Endodermal cell (in vitro differentiated cells): ENCODE measurements at regions not wholly inside any gene's neighbourhood (a gene's known extent, or its start where the extent isn't known, plus 50 kb on each side); places are given as distances from the start of the nearest gene placed in this dataset.

Experiments
- DNase-seq: peaks from one replicate; pipeline ENCODE4 v3.0.0-alpha.2; 2017
- H3K27ac ChIP-seq: 2 replicates; pipeline ENCODE4 v1.5.1; 2013; ENCODE audit warnings: mild to moderate bottlenecking, low read depth, low read length, moderate library complexity
- H3K27me3 ChIP-seq: 2 replicates; pipeline ENCODE4 v1.6.1; 2013; ENCODE audit warnings: mild to moderate bottlenecking, low read length, moderate library complexity; ENCODE audit not compliant: insufficient read depth, control insufficient read depth, poor library complexity, severe bottlenecking
- H3K36me3 ChIP-seq: 2 replicates; pipeline ENCODE4 v1.7.0; 2013; ENCODE audit warnings: mild to moderate bottlenecking, low read length, moderate library complexity; ENCODE audit not compliant: control insufficient read depth, insufficient read depth
- H3K4me1 ChIP-seq: one replicate; pipeline ENCODE4 v1.7.0; 2013; ENCODE audit warnings: low read length; ENCODE audit not compliant: control insufficient read depth, insufficient read depth
- H3K4me3 ChIP-seq: 2 replicates; pipeline ENCODE4 v1.5.1; 2013; ENCODE audit warnings: mild to moderate bottlenecking, low read length, moderate library complexity
- H3K9ac ChIP-seq: 2 replicates; pipeline ENCODE4 v1.6.1; 2013; ENCODE audit warnings: mild to moderate bottlenecking, low read length, moderate library complexity; ENCODE audit not compliant: poor library complexity, severe bottlenecking; ENCODE audit errors: extremely low read depth
- H3K9me3 ChIP-seq: 2 replicates; pipeline ENCODE4 v1.6.1; 2013; ENCODE audit warnings: mild to moderate bottlenecking, low read length, moderate library complexity; ENCODE audit not compliant: control insufficient read depth
- H3K27ac Mint-ChIP-seq: 2 replicates; pipeline ENCODE4 v1.8.0; 2020; ENCODE audit warnings: mixed read lengths
- H3K27me3 Mint-ChIP-seq: 2 replicates; pipeline ENCODE4 v1.8.0; 2021; ENCODE audit warnings: mild to moderate bottlenecking, mixed read lengths; ENCODE audit not compliant: insufficient read depth
- H3K36me3 Mint-ChIP-seq: 2 replicates; pipeline ENCODE4 v1.8.0; 2020; ENCODE audit warnings: low read depth, mixed read lengths
- H3K4me1 Mint-ChIP-seq: 2 replicates; pipeline ENCODE4 v1.8.0; 2020; ENCODE audit warnings: mixed read lengths
- H3K4me3 Mint-ChIP-seq: 2 replicates; pipeline ENCODE4 v1.8.0; 2020; ENCODE audit warnings: mild to moderate bottlenecking, moderate library complexity, mixed read lengths
- H3K9me3 Mint-ChIP-seq: 2 replicates; pipeline ENCODE4 v1.8.0; 2020; ENCODE audit warnings: mild to moderate bottlenecking, mixed read lengths
- WGBS, 2 experiments: methylation state at CpG; one replicate each; pipeline versions ENCODE4 v1.1.5 to v1.1.7; 2013; ENCODE audit warnings: missing lambda C conversion rate in 2 of 2, mixed read lengths in 1 of 2; ENCODE audit not compliant: insufficient coverage in 1 of 2, insufficient read length in 1 of 2; 5-methylcytosine and 5-hydroxymethylcytosine counted together
- TF ChIP-seq, protein P1 (sequence below): fragments of 200-600 bp; sonication (generic); conservative IDR thresholded peaks from 2 replicates; pipeline ENCODE4 v1.5.0; 2021; ENCODE audit warnings: antibody characterized with exemption, mild to moderate bottlenecking

DNA sequence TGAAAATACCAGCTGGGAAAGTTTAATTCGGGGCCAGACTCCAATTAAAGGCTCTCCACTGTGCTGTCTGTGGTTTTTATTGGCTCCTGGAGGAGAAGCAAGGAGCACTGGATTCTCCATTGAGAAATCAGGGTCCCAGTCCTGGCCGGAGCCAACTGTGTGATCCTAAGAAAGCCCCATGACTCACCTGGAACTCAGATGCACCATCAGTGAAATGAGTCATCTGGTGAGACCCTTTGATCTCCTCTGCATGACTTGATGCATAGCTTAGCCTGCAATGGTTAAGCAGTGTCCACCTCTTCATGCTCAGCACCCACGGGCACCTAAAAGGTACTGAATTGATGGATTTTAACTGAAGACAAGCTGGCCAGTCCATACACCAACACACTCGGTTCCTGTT is 119.2 kb upstream of the VCX3B start:
- TF ChIP-seq, protein P1, sequence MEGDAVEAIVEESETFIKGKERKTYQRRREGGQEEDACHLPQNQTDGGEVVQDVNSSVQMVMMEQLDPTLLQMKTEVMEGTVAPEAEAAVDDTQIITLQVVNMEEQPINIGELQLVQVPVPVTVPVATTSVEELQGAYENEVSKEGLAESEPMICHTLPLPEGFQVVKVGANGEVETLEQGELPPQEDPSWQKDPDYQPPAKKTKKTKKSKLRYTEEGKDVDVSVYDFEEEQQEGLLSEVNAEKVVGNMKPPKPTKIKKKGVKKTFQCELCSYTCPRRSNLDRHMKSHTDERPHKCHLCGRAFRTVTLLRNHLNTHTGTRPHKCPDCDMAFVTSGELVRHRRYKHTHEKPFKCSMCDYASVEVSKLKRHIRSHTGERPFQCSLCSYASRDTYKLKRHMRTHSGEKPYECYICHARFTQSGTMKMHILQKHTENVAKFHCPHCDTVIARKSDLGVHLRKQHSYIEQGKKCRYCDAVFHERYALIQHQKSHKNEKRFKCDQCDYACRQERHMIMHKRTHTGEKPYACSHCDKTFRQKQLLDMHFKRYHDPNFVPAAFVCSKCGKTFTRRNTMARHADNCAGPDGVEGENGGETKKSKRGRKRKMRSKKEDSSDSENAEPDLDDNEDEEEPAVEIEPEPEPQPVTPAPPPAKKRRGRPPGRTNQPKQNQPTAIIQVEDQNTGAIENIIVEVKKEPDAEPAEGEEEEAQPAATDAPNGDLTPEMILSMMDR, result no peak
- Mint-ChIP-seq H3K9me3 (no peaks in the 10 kb centered on the region), H3K27me3 (peaks cover 1% of the 10 kb centered on the region), H3K36me3 (no peaks in the 10 kb centered on the region), H3K27ac (no peak overlapping the region), H3K4me1 (no peaks in the 10 kb centered on the region), H3K4me3 (no peak overlapping the region)
- H3K9me3 ChIP-seq, result no peaks in the 10 kb centered on the region
- no peak overlapping the region for H3K4me3 ChIP-seq
- DNase-seq, result no peak
- no peaks in the 10 kb centered on the region for H3K27me3 ChIP-seq
- H3K27ac ChIP-seq, result no peak overlapping the region
- H3K36me3 ChIP-seq, result no peaks in the 10 kb centered on the region
- WGBS, 2 experiments, result 85 to 94% methylated on average over 3 to 4 of the region's 4 CpGs
- H3K9ac ChIP-seq, result no peak overlapping the region
- H3K4me1 ChIP-seq, result no peaks in the 10 kb centered on the region

DNA sequence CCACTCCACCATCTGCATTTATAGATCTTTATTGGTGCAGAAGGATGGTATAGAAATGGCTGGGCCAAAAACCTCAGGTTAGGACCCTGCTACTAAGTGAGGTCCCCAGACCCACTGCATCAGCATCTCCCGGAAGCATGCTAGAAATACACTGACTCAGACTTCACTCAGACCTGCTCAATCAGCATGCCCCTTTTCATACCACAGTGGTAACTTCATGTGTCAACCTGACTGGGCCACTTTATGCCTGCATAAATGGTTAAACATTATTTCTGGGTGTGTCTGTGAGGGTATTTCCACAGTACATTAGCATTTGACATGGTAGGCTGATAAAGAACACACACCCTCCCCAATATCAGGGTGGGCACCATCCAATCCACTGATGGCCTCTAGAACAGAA is 118.6 kb upstream of the VCX3B start:
- no peaks in the 10 kb centered on the region for H3K9me3 Mint-ChIP-seq
- H3K4me1 ChIP-seq, result no peaks in the 10 kb centered on the region
- no peaks in the 10 kb centered on the region for H3K27me3 ChIP-seq
- H3K4me3 ChIP-seq, result no peak overlapping the region
- no peaks in the 10 kb centered on the region for H3K4me1 Mint-ChIP-seq
- no peak overlapping the region for H3K27ac Mint-ChIP-seq
- no peak overlapping the region for H3K4me3 Mint-ChIP-seq
- TF ChIP-seq, protein P1, result no peak
- no peak overlapping the region for H3K9ac ChIP-seq
- 80% methylated on average over 1 of the region's 1 CpG; no CpG with 5 or more reads in 1 of the 2 experiments for WGBS, 2 experiments
- H3K36me3 Mint-ChIP-seq, result no peaks in the 10 kb centered on the region
- H3K27me3 Mint-ChIP-seq, result peaks cover 1% of the 10 kb centered on the region
- DNase-seq, result no peak
- H3K36me3 ChIP-seq, result no peaks in the 10 kb centered on the region
- no peaks in the 10 kb centered on the region for H3K9me3 ChIP-seq
- H3K27ac ChIP-seq, result no peak overlapping the region

DNA sequence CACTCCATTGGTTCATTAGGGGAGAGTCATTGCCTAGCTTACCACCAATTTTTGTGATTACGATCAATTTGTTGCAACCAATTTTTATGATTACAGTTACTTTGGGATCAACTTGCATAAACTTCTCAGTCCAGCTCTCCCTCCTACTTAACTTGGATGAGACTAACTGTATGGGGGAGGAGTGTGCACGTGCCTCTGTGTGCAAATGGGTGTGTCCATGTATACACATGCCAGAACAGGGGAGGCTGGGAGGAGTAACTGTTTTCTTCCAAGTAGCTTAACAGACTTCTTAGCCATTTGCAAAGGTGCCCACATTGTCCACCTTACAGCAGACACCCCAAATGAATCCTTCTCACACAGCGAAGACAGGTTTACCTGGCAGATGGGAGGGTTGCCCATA is 117.7 kb upstream of the VCX3B start:
- H3K9me3 ChIP-seq, result no peaks in the 10 kb centered on the region
- no peak overlapping the region for H3K9ac ChIP-seq
- no peak overlapping the region for H3K27ac Mint-ChIP-seq
- no peak for DNase-seq
- no peak overlapping the region for H3K4me3 Mint-ChIP-seq
- H3K4me3 ChIP-seq, result no peak overlapping the region
- WGBS, 2 experiments, result 97% methylated on average over 3 of the region's 3 CpGs; no CpG with 5 or more reads in 1 of the 2 experiments
- H3K36me3 Mint-ChIP-seq, result no peaks in the 10 kb centered on the region
- H3K36me3 ChIP-seq, result no peaks in the 10 kb centered on the region
- no peaks in the 10 kb centered on the region for H3K27me3 ChIP-seq
- H3K4me1 Mint-ChIP-seq, result no peaks in the 10 kb centered on the region
- TF ChIP-seq, protein P1, result no peak
- H3K27me3 Mint-ChIP-seq, result peaks cover 1% of the 10 kb centered on the region
- H3K4me1 ChIP-seq, result no peaks in the 10 kb centered on the region
- no peak overlapping the region for H3K27ac ChIP-seq
- no peaks in the 10 kb centered on the region for H3K9me3 Mint-ChIP-seq
